ENCODE measurements at regions not wholly inside any gene's neighbourhood (a gene's known extent, or its start where the extent isn't known, plus 50 kb on each side); places are given as distances from the start of the nearest gene placed in this dataset.

DNA sequence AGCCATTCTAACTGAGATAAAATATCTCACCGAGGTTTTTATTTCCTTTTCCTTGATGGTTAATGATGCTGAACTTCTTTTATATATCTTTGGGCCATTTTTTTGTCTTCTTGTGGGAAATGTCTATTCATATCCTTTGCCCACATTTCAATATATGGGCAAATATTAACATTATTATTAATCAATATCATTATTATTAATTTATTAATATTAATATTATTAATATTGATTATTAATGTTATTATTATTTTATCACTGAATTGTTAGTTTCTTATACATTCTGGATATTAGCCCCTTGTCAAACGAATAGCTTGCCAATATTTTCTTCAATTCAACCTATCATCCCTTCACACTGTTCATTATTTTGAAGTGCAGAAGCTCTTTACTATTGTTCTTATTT lies 2203.6 kb downstream of the PCDH9 start:
- no peak overlapping the region for H3K27ac Mint-ChIP-seq (ENCODE audit: unreplicated experiment)
- H3K4me1 Mint-ChIP-seq (ENCODE audit: low read depth, unreplicated experiment), result no peaks in the 10 kb centered on the region
- no peak for TF ChIP-seq EZH2 (IDR thresholded peaks at IDR 0.05; ENCODE audit: insufficient read depth, low read length)
- TF ChIP-seq, protein P1, sequence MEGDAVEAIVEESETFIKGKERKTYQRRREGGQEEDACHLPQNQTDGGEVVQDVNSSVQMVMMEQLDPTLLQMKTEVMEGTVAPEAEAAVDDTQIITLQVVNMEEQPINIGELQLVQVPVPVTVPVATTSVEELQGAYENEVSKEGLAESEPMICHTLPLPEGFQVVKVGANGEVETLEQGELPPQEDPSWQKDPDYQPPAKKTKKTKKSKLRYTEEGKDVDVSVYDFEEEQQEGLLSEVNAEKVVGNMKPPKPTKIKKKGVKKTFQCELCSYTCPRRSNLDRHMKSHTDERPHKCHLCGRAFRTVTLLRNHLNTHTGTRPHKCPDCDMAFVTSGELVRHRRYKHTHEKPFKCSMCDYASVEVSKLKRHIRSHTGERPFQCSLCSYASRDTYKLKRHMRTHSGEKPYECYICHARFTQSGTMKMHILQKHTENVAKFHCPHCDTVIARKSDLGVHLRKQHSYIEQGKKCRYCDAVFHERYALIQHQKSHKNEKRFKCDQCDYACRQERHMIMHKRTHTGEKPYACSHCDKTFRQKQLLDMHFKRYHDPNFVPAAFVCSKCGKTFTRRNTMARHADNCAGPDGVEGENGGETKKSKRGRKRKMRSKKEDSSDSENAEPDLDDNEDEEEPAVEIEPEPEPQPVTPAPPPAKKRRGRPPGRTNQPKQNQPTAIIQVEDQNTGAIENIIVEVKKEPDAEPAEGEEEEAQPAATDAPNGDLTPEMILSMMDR (IDR thresholded peaks at IDR 0.05; ENCODE audit: insufficient read depth, low read depth, low read length), result no peak
- Histone ChIP-seq H3K79me2 (ENCODE audit: insufficient read depth, low read length) (no peaks in the 10 kb centered on the region), H2AFZ (ENCODE audit: low read depth, low read length) (no peak overlapping the region), H3K27ac (ENCODE audit: low read depth, low read length) (no peak overlapping the region), H3K9me3 (ENCODE audit: insufficient read depth, low read depth, low read length) (no peaks in the 10 kb centered on the region), H3K4me1 (ENCODE audit: insufficient read depth, low read length) (no peaks in the 10 kb centered on the region), H3K4me3 (ENCODE audit: insufficient read depth, low read depth, low read length) (no peak overlapping the region), H3K27me3 (ENCODE audit: insufficient read depth, low read length) (no peaks in the 10 kb centered on the region), H3K9ac (ENCODE audit: low read length) (no peak overlapping the region), H4K20me1 (ENCODE audit: insufficient read depth, low read length) (no peaks in the 10 kb centered on the region), H3K4me2 (ENCODE audit: low read length) (no peak overlapping the region), H3K36me3 (ENCODE audit: insufficient read depth, low read length) (no peaks in the 10 kb centered on the region)
- DNase-seq (ENCODE audit: low read depth) (no peak), FAIRE-seq (no peak)
- H3K36me3 Mint-ChIP-seq (ENCODE audit: low read depth, unreplicated experiment), result no peaks in the 10 kb centered on the region
- no peaks in the 10 kb centered on the region for H3K27me3 Mint-ChIP-seq (ENCODE audit: low read depth, unreplicated experiment)
- H3K4me3 Mint-ChIP-seq (ENCODE audit: unreplicated experiment), result no peak overlapping the region
- peaks cover 5% of the 10 kb centered on the region for H3K9me3 Mint-ChIP-seq (ENCODE audit: unreplicated experiment)

DNA sequence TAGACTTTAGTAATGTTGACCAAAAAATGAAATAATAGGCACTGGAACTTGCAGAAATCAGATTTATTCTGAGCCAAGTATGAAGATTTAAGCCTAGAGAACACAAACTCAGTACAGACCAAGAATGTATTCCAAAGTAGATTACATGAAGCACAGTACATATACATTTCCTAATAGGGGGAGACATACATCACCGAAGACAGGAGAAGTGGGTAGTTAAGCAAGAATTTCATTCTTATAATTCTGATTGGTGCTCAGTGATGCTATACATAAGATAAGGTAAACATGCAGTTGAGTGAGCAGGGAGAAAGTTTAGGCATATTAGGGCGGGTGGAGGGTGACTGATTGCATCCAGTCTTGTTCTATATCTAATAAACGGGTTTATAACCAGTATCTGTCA lies 2218.8 kb downstream of the PCDH9 start:
- Mint-ChIP-seq H3K9me3 (ENCODE audit: unreplicated experiment) (no peaks in the 10 kb centered on the region), H3K36me3 (ENCODE audit: low read depth, unreplicated experiment) (no peaks in the 10 kb centered on the region), H3K4me1 (ENCODE audit: low read depth, unreplicated experiment) (no peaks in the 10 kb centered on the region), H3K27me3 (ENCODE audit: low read depth, unreplicated experiment) (no peaks in the 10 kb centered on the region), H3K27ac (ENCODE audit: unreplicated experiment) (no peak overlapping the region), H3K4me3 (ENCODE audit: unreplicated experiment) (no peak overlapping the region)
- no peak overlapping the region for H2AFZ ChIP-seq (ENCODE audit: low read depth, low read length)
- FAIRE-seq (no peak), DNase-seq (ENCODE audit: low read depth) (no peak)
- no peaks in the 10 kb centered on the region for H3K27me3 ChIP-seq (ENCODE audit: insufficient read depth, low read length)
- no peak overlapping the region for H3K27ac ChIP-seq (ENCODE audit: low read depth, low read length)
- H3K9me3 ChIP-seq (ENCODE audit: insufficient read depth, low read depth, low read length), result no peaks in the 10 kb centered on the region
- H4K20me1 ChIP-seq (ENCODE audit: insufficient read depth, low read length), result no peaks in the 10 kb centered on the region
- no peaks in the 10 kb centered on the region for H3K36me3 ChIP-seq (ENCODE audit: insufficient read depth, low read length)
- H3K4me1 ChIP-seq (ENCODE audit: insufficient read depth, low read length), result no peaks in the 10 kb centered on the region
- H3K4me3 ChIP-seq (ENCODE audit: insufficient read depth, low read depth, low read length), result no peak overlapping the region
- TF ChIP-seq, protein P1 (IDR thresholded peaks at IDR 0.05; ENCODE audit: insufficient read depth, low read depth, low read length), result no peak
- TF ChIP-seq EZH2 (IDR thresholded peaks at IDR 0.05; ENCODE audit: insufficient read depth, low read length), result no peak
- no peaks in the 10 kb centered on the region for H3K79me2 ChIP-seq (ENCODE audit: insufficient read depth, low read length)
- no peak overlapping the region for H3K9ac ChIP-seq (ENCODE audit: low read length)
- no peak overlapping the region for H3K4me2 ChIP-seq (ENCODE audit: low read length)

DNA sequence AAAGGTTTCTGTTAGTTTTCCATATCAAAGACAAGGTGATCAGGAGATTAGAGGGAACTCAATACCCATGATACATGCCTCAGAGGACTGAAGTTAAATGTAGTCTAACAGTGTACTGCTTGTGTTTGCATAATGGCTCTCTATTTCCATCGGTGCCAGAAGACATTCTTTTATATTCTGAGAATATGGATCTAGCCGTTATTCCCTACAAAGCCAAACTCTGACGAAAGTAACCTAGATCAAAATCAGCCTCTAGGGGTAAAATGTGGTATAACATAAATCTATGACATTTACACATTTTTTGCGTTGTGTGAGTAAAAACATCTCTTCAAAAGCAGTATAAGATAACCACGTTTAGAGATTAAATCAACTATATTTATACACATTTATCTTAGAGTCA lies 2232.7 kb downstream of the PCDH9 start:
- Mint-ChIP-seq H3K9me3 (ENCODE audit: unreplicated experiment) (no peaks in the 10 kb centered on the region), H3K4me1 (ENCODE audit: low read depth, unreplicated experiment) (no peaks in the 10 kb centered on the region), H3K27me3 (ENCODE audit: low read depth, unreplicated experiment) (no peaks in the 10 kb centered on the region), H3K36me3 (ENCODE audit: low read depth, unreplicated experiment) (no peaks in the 10 kb centered on the region), H3K27ac (ENCODE audit: unreplicated experiment) (no peak overlapping the region), H3K4me3 (ENCODE audit: unreplicated experiment) (no peak overlapping the region)
- no peak for TF ChIP-seq EZH2 (IDR thresholded peaks at IDR 0.05; ENCODE audit: insufficient read depth, low read length)
- TF ChIP-seq, protein P1 (IDR thresholded peaks at IDR 0.05; ENCODE audit: insufficient read depth, low read depth, low read length), result no peak
- no peak for DNase-seq (ENCODE audit: low read depth)
- Histone ChIP-seq H3K79me2 (ENCODE audit: insufficient read depth, low read length) (no peaks in the 10 kb centered on the region), H3K27me3 (ENCODE audit: insufficient read depth, low read length) (no peaks in the 10 kb centered on the region), H4K20me1 (ENCODE audit: insufficient read depth, low read length) (no peaks in the 10 kb centered on the region), H3K4me2 (ENCODE audit: low read length) (no peak overlapping the region), H3K4me1 (ENCODE audit: insufficient read depth, low read length) (no peaks in the 10 kb centered on the region), H3K27ac (ENCODE audit: low read depth, low read length) (no peak overlapping the region), H3K9me3 (ENCODE audit: insufficient read depth, low read depth, low read length) (no peaks in the 10 kb centered on the region), H3K9ac (ENCODE audit: low read length) (no peak overlapping the region), H3K4me3 (ENCODE audit: insufficient read depth, low read depth, low read length) (no peak overlapping the region), H2AFZ (ENCODE audit: low read depth, low read length) (no peak overlapping the region), H3K36me3 (ENCODE audit: insufficient read depth, low read length) (no peaks in the 10 kb centered on the region)
- FAIRE-seq, result peak; percentile 9

All from astrocyte (in vitro differentiated cells and primary cell).